ENCODE measurements at regions not wholly inside any gene's neighbourhood (a gene's known extent, or its start where the extent isn't known, plus 50 kb on each side); places are given as distances from the start of the nearest gene placed in this dataset.

DNA sequence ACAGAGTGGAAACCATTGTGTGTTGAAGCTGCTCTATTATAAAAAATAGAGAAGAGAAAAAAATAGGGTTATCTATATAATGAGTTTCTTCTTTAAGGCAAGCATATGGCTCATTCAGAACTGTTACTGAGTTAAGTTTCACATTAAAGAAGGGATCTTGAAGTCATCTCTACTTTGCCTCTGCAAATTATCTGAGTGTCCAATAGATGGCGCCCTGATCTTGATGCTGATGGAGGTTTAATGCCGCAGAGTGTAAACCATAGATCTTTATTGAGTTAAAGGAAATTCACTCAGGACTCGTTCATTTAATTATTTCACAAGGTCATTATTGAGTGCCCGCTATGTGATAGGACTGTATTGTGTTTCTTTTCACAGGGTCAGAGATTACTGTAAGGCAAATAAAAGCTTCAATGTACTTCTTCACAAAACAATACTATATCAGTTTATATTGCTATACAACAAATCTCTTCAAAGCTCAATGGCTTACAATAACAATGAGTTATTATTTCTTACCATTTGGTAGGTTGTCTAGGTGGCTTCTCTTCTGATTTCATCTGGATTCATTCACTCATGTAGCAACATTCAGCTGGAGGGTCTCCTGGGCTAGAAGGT, 171.4 kb downstream of the NSUN3 start:
- ATAC-seq (peak; percentile 71), DNase-seq (ENCODE audit: extremely low read depth in 1 of 4, low spot score in 3 of 4) (peak; percentile 9 to 30 (median 12)), FAIRE-seq (peak; percentile 46)
- no TSS peak for BruUV-seq (replicated peaks)
- intact Hi-C loops (cut with micrococcal nuclease) (loop anchor here (5.0 kb wide), 1 partner anchor 117 kb away; no protein-coding TSS in a partner anchor), in situ Hi-C loops (cut with MboI) (no loop called here)
- TF ChIP-seq KAT2B (IDR thresholded peaks at IDR 0.05; ENCODE audit: low read depth, low read length): no peak
- peak; percentile 37 to 62 (median 48); a peak in 5 of 6 replicates for TF ChIP-seq CTCF (IDR thresholded peaks at IDR 0.05 in 2 of 3, conservative IDR thresholded peaks at IDR 0.05 in 1 of 3; ENCODE audit: insufficient read depth in 2 of 3, low read depth in 1 of 3, low read length in 3 of 3)
- no peak for TF ChIP-seq HDAC2 (IDR thresholded peaks at IDR 0.05)
- no peak for TF ChIP-seq RFX7 (CRISPR knock-in tag; IDR thresholded peaks at IDR 0.05)
- peak; percentile 23 to 61; a peak in 3 of 4 replicates for TF ChIP-seq RAD21 (CRISPR knock-in tag; conservative IDR thresholded peaks at IDR 0.05 in 1 of 2, IDR thresholded peaks at IDR 0.05 in 1 of 2)
- TF ChIP-seq NUFIP1 (IDR thresholded peaks at IDR 0.05; ENCODE audit: partially characterized antibody): no peak
- TF ChIP-seq ZNF175 (CRISPR knock-in tag; IDR thresholded peaks at IDR 0.05; ENCODE audit: low read depth): no peak
- no peak for TF ChIP-seq MED1 (CRISPR knock-in tag; IDR thresholded peaks at IDR 0.05; ENCODE audit: borderline replicate concordance)
- no peak for TF ChIP-seq BCOR (IDR thresholded peaks at IDR 0.05)
- Histone ChIP-seq H4K20me1 (replicated peaks; ENCODE audit: control insufficient read depth, insufficient read depth, low read length) (no peaks in the 10 kb centered on the region), H3K79me2 (ENCODE audit: control insufficient read depth, insufficient read depth, low read length) (no peaks in the 10 kb centered on the region), H2AFZ (ENCODE audit: low read depth, low read length) (no peak overlapping the region), H3K9ac (ENCODE audit: insufficient read depth in 1 of 2, low read depth in 2 of 2, low read length in 2 of 2) (no peak overlapping the region), H3K9me3 (replicated peaks; ENCODE audit: control insufficient read depth, insufficient read depth, low read depth, low read length) (no peaks in the 10 kb centered on the region), H3K4me1 (replicated peaks in 1 of 2; ENCODE audit: control insufficient read depth in 2 of 2, insufficient read depth in 2 of 2, low read length in 2 of 2) (no peaks in the 10 kb centered on the region), H3K36me3 (ENCODE audit: control insufficient read depth, insufficient read depth, low read length) (no peaks in the 10 kb centered on the region), H3K4me3 (no peak overlapping the region), H3K9me1 (ENCODE audit: control insufficient read depth, insufficient read depth, low read length) (no peaks in the 10 kb centered on the region), H3K27ac (ENCODE audit: extremely low read depth, low read depth, low read length) (no peak overlapping the region), H3K4me2 (ENCODE audit: insufficient read depth, low read length) (no peak overlapping the region), H3K27me3 (ENCODE audit: control insufficient read depth in 2 of 2, insufficient read depth in 2 of 2, low read length in 2 of 2) (no peaks in the 10 kb centered on the region)
- ChIA-PET POLR2A (interaction anchor here (0.6 kb wide), 1 partner anchor 12 kb away, joined by 3 read pairs; no protein-coding TSS in a partner anchor), CTCF (ENCODE audit: low intra/inter-chr PET ratio) (no interaction called here)
- WGBS (ENCODE audit: insufficient coverage, low coverage, missing lambda C conversion rate): 0% methylated on average over 4 of the region's 4 CpGs

Data from K562 (cell line).